LNCAP (cell line): ENCODE measurements at regions not wholly inside any gene's neighbourhood (a gene's known extent, or its start where the extent isn't known, plus 50 kb on each side); places are given as distances from the start of the nearest gene placed in this dataset.

Experiments used
- CTCF ChIP-seq: fragments of 450-650 bp; IDR thresholded peaks from 2 replicates; pipeline ENCODE4 v1.5.1; 2017; ENCODE audit warnings: mild to moderate bottlenecking

DNA sequence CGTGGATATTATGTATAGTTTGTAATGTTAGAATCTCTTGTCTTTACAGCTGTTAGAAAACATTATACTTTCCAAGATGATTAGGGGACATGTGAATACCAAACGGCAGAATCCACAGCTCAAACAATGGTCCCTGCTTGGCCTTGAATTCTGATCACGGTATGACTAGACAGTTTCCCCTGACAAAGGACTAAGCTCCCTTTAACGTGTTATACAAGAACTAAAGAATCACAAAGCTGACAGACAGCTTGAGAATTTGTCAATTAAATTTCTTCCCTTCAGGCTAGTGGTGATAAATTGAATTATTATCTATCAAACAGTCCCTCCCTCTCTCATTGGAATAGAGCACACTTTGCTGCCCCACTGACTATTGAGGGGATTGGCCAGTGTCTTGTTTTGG lies 359.2 kb upstream of the ID2 start:
- TF ChIP-seq CTCF = no peak

- TF ChIP-seq CTCF = no peak
These were observed 357.5 kb upstream of the ID2 start for GRCh38 chr2:8324164-8324856.

GRCh38 chr2:8324901-8325300 lies 357.0 kb upstream of the ID2 start:
- TF ChIP-seq CTCF = no peak

GRCh38 chr2:8327371-8328100 lies 354.3 kb upstream of the ID2 start:
- TF ChIP-seq CTCF = no peak

DNA sequence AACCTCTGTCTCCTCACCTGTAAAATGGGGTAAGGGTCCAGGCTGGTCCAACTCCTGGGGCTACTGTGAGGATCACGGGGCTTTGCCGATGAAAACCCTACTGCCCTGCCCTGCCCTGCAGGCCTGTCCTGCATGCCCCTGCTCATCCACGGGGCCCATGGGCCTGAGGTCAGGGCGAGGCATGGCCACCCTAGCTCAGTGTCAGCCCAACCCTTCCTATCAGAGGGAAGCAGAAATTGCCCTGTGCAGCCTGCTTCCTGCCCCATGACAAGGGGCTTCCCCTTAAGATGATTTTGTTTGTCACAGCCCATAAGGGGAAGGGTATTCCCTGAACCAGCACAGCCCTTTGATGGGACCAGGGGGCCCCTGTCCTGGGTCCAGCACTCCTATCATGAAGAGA lies 353.6 kb upstream of the ID2 start:
- TF ChIP-seq CTCF = no peak

- TF ChIP-seq CTCF = no peak
These were observed 351.9 kb upstream of the ID2 start for GRCh38 chr2:8329660-8330622.

DNA sequence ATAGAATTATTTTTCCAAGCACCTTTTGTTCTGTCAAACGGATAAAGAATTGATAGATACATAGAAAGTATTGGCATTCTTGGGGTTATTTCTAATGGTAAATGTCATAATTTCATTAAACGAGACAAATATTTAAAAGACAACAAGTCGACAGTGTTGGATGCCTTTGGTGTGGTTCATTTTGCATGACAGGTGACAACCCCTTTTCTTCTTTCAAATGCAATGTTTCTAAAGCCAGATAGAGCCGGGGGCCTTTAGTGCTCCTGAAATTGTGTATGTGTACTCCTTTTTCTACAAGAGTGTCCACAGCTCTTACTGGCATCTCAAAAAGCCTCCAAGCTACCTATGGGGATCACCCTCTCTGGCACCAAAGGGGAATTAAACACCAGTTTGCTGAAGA lies 350.8 kb upstream of the ID2 start:
- no peak for TF ChIP-seq CTCF
